Mucosa of descending colon (tissue), 3 donors: ENCODE measurements at regions not wholly inside any gene's neighbourhood (a gene's known extent, or its start where the extent isn't known, plus 50 kb on each side); places are given as distances from the start of the nearest gene placed in this dataset.

Source experiments
- ATAC-seq: fragments of 200-7000 bp; cut with Tn5 transposase; one replicate; pipeline ENCODE4 v1.9.1; 2020; ENCODE audit warnings: mild to moderate bottlenecking, moderate library complexity
- DNase-seq, 3 donors: peaks; one replicate each; pipeline ENCODE4 v3.0.0-alpha.2; 2020
- H3K36me3 ChIP-seq: fragments of 200-600 bp; one replicate; pipeline ENCODE4 v1.8.0; 2021; ENCODE audit warnings: low read depth, mild to moderate bottlenecking
- H3K4me1 ChIP-seq: fragments of 200-600 bp; one replicate; pipeline ENCODE4 v1.8.0; 2021; ENCODE audit warnings: low read depth, mild to moderate bottlenecking
- H3K4me3 ChIP-seq: fragments of 200-600 bp; one replicate; pipeline ENCODE4 v1.8.0; 2021; ENCODE audit warnings: mild to moderate bottlenecking
- H3K9me3 ChIP-seq: fragments of 200-600 bp; one replicate; pipeline ENCODE4 v1.8.0; 2021; ENCODE audit warnings: mild to moderate bottlenecking
- CTCF ChIP-seq: fragments of 200-600 bp; IDR thresholded peaks from one replicate; pipeline ENCODE4 v1.8.0; 2022; ENCODE audit warnings: antibody characterized with exemption, mild to moderate bottlenecking
- intact Hi-C, 2 donors: fragments of 100-400 bp; cut with DNase I in 1 of 2; cut with micrococcal nuclease in 1 of 2; formaldehyde crosslinking; loops; one replicate each; pipeline versions ENCODE4 v1.11.0 to v1.11.1; 2022; cut with DNase I, micrococcal nuclease
- donor health status: DM: no; HTN: no; CAD: no; lungs with moderate emphysema.
- donor health status: DM: no; HTN: no; CAD: no.
- donor health status: DM: no; HTN: yes; CAD: no.

GRCh38 chr1:80961464-80962190, 839.1 kb upstream of the ADGRL2 start:
- no peak for TF ChIP-seq CTCF
- intact Hi-C loops = no loop called here
- H3K9me3 ChIP-seq = no peaks in the 10 kb centered on the region
- no peaks in the 10 kb centered on the region for H3K4me1 ChIP-seq
- H3K4me3 ChIP-seq = no peak overlapping the region
- ATAC-seq = no peak
- no peak for DNase-seq
- no peaks in the 10 kb centered on the region for H3K36me3 ChIP-seq

- no peak for ATAC-seq
- no peak for DNase-seq
- no peak for TF ChIP-seq CTCF
- intact Hi-C loops = no loop called here
- no peaks in the 10 kb centered on the region for H3K36me3 ChIP-seq
- no peaks in the 10 kb centered on the region for H3K4me1 ChIP-seq
- peaks cover 21% of the 10 kb centered on the region for H3K9me3 ChIP-seq
- no peak overlapping the region for H3K4me3 ChIP-seq
Measured at GRCh38 chr1:80933346-80933745, 867.4 kb upstream of the ADGRL2 start.

GRCh38 chr1:80931178-80931577, 869.6 kb upstream of the ADGRL2 start:
- Histone ChIP-seq H3K4me3 (no peak overlapping the region), H3K36me3 (no peaks in the 10 kb centered on the region), H3K4me1 (no peaks in the 10 kb centered on the region), H3K9me3 (peaks cover 21% of the 10 kb centered on the region)
- intact Hi-C loops = no loop called here
- no peak for TF ChIP-seq CTCF
- ATAC-seq (no peak), DNase-seq (no peak)

- ATAC-seq (no peak), DNase-seq (no peak)
- Histone ChIP-seq H3K4me3 (no peak overlapping the region), H3K9me3 (peaks cover 21% of the 10 kb centered on the region), H3K4me1 (no peaks in the 10 kb centered on the region), H3K36me3 (no peaks in the 10 kb centered on the region)
- intact Hi-C loops = no loop called here
- no peak for TF ChIP-seq CTCF
Measured at GRCh38 chr1:80929868-80930508, 870.7 kb upstream of the ADGRL2 start.

DNA sequence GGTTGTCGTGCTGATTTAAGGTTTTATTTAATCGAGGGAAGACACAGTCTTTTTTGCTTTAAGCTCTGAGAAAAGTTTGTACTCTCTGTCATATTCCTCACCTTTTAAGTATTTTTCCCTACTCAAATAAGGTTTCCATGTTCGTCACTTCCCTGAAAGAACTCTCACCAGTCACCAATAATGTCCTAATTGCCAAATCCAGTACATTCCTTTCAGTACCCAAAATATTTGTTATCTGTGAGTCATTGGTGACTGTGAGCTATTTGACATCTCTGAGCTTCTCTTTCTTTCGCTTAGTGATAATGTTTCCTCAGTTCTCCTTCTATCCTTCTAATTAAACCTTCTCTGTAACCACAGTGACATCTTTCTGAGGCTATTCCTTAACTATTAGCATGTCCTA, 874.2 kb upstream of the ADGRL2 start:
- ATAC-seq (no peak), DNase-seq (no peak)
- intact Hi-C loops = no loop called here
- Histone ChIP-seq H3K9me3 (peaks cover 13% of the 10 kb centered on the region), H3K36me3 (no peaks in the 10 kb centered on the region), H3K4me1 (no peaks in the 10 kb centered on the region), H3K4me3 (no peak overlapping the region)
- TF ChIP-seq CTCF = no peak
